Neuron (in vitro differentiated cells): ENCODE measurements at regions not wholly inside any gene's neighbourhood (a gene's known extent, or its start where the extent isn't known, plus 50 kb on each side); places are given as distances from the start of the nearest gene placed in this dataset.

Experiments
- H2AFZ ChIP-seq: one replicate; pipeline ENCODE4 v1.6.1; 2013; ENCODE audit warnings: low read depth, mild to moderate bottlenecking, inconsistent platforms, low read length, moderate library complexity
- H3K27me3 ChIP-seq: one replicate; pipeline ENCODE4 v1.6.1; 2013; ENCODE audit warnings: low read length; ENCODE audit not compliant: insufficient read depth
- H3K36me3 ChIP-seq: one replicate; pipeline ENCODE4 v1.6.1; 2013; ENCODE audit warnings: low read length; ENCODE audit not compliant: insufficient read depth
- H3K4me1 ChIP-seq: one replicate; pipeline ENCODE4 v1.6.1; 2013; ENCODE audit warnings: low read length; ENCODE audit not compliant: insufficient read depth
- H3K4me3 ChIP-seq: 2 replicates; pipeline ENCODE4 v1.5.1; 2013; ENCODE audit warnings: mild to moderate bottlenecking, low read length, moderate library complexity
- H3K9me3 ChIP-seq: one replicate; pipeline ENCODE4 v1.6.1; 2013; ENCODE audit warnings: low read length

DNA sequence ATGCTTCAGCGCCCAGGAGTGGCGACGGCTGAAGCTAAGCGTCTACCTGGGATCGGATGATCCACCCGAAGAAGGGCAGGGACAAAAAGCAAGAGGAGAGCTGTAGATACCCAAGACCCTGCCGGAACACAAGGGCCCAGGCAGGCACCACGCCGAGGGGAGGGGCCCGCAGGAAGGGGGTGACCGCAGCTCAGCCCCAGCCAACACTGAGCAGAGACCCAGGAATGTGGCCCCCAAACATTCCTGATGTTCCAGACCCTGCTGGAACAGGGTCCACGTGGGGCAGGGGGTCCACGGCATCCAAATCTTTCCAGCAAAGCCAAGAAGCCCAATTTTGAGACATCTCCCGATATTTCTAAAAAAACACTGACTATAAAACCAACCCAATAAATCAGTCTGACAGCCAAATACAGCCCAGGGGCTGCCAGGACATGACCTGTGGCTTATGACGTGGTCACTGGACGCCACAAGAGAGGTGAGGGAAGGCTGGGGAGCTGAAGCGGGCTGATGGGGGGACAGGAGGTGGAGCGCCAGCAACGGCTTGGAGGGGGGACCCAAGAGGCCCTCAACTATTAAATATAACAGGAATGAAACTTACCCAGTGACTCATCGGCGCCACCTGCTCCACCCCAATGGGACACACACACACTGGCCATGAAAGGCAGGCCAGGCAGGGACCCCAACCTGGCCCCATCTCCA, 58.9 kb downstream of the NCOR2 start:
- H3K27me3 ChIP-seq: no peaks in the 10 kb centered on the region
- no peak overlapping the region for H2AFZ ChIP-seq
- H3K4me3 ChIP-seq: no peak overlapping the region
- H3K9me3 ChIP-seq: no peaks in the 10 kb centered on the region
- no peaks in the 10 kb centered on the region for H3K36me3 ChIP-seq
- H3K4me1 ChIP-seq: peaks cover 61% of the 10 kb centered on the region

DNA sequence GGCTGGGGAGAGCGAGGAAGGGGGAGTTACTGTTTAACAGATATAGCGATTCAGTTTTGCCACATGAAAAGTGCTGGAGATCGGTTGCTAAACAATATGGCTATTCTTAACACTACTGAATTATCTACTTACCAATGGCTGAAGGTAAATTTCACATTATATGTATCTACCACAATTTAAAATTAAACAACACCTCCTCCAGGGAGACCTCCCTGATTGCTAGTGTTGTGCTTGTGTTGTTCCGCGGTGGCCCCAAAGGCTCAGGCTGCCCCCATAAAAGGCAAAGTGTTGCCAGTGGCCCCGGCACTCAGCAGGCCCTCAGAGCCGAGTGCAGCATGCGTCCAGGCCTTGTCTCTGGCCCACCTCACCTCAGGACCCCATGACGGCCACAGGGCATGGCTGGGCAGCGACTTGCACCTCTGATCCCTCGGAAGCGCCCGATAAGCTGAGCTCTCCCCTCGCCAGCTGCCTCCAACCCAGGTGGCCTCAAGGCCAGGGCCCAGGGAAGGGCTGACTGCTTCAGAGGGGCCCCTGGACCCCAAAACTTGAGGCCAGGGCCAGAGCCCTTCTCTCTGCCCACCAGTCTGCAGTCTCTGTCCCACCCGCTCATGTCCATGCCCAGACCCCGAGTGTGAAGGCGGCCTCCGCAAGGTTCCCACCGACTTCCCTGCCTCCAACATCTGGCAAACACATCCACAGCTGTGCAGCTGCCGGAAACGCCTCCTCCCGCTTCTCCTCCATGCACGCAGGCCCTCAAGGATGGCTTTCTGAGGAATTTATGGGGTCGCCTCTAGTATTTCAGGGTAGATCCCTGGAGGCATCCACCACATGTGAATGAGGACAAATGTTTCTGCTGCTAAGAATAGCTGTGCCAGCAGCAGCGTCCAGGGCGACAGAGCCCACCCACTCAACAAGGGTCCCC, 60.0 kb downstream of the NCOR2 start:
- Histone ChIP-seq H3K9me3 (no peaks in the 10 kb centered on the region), H3K4me3 (no peak overlapping the region), H3K4me1 (peaks cover 50% of the 10 kb centered on the region), H2AFZ (no peak overlapping the region), H3K36me3 (no peaks in the 10 kb centered on the region), H3K27me3 (no peaks in the 10 kb centered on the region)

DNA sequence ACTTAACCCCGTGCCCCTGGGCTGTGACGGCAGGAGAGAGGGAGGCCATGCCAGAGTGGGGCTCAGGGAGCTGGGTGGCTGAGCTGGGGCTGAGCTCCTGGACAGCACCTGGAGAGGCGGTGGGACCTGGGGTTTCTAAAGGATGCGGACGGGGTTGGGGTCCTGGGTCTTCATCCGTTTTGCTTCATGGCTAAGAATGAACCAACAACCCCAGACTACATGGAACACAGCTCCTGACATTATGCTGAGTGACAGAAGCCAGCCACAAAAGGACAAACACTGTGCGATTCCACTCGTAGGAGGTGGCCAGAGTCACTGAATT, 60.6 kb downstream of the NCOR2 start:
- Histone ChIP-seq H3K9me3 (no peaks in the 10 kb centered on the region), H3K4me3 (no peak overlapping the region), H3K27me3 (no peaks in the 10 kb centered on the region), H2AFZ (no peak overlapping the region), H3K36me3 (no peaks in the 10 kb centered on the region), H3K4me1 (peaks cover 46% of the 10 kb centered on the region)

- Histone ChIP-seq H3K36me3 (no peaks in the 10 kb centered on the region), H2AFZ (no peak overlapping the region), H3K4me3 (no peak overlapping the region), H3K27me3 (no peaks in the 10 kb centered on the region), H3K4me1 (peaks cover 48% of the 10 kb centered on the region), H3K9me3 (no peaks in the 10 kb centered on the region)
Measured at GRCh38 chr12:124506145-124506831, 61.1 kb downstream of the NCOR2 start.

GRCh38 chr12:124505001-124505818, 62.2 kb downstream of the NCOR2 start:
- Histone ChIP-seq H3K36me3 (no peaks in the 10 kb centered on the region), H3K9me3 (no peaks in the 10 kb centered on the region), H2AFZ (no peak overlapping the region), H3K4me3 (no peak overlapping the region), H3K4me1 (peaks cover 53% of the 10 kb centered on the region), H3K27me3 (no peaks in the 10 kb centered on the region)

DNA sequence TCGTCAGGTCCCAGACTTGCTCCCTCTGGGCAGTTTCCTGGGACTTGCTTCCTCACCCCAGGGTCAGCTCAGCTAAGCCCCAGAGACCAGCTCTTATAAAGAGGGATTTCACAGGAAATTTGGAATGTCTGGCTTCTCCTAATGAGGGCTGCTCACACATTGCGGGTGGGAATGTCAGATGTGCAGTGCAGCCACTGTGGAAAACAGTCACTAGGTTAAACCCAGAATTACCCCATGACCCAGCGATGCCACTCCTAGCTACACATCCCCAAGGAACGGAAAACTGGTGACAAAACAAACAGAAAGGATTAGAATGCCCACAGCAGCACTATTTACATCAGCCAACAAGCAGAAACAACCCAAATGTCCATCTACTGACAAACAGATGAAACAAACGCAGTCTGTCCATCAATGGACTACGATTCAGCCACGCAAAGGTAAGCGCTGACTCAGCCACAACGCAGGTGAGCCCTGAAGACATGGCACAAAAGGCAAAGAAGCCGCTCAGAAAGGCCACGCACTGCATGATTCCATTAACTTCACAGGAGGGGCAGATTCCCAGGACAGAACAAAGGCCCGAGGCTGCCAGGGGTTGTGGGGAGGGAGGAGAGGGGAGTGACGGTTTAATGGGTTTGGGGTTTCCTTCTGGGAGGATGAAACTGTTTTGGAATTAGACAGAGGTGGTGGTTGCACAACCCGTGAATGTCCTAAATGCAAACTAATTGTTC, 63.0 kb downstream of the NCOR2 start:
- Histone ChIP-seq H3K36me3 (no peaks in the 10 kb centered on the region), H3K27me3 (no peaks in the 10 kb centered on the region), H3K4me1 (peaks cover 46% of the 10 kb centered on the region), H2AFZ (no peak overlapping the region), H3K9me3 (no peaks in the 10 kb centered on the region), H3K4me3 (no peak overlapping the region)

GRCh38 chr12:124503305-124503704, 64.1 kb downstream of the NCOR2 start:
- Histone ChIP-seq H3K36me3 (no peaks in the 10 kb centered on the region), H2AFZ (no peak overlapping the region), H3K4me3 (no peak overlapping the region), H3K27me3 (no peaks in the 10 kb centered on the region), H3K4me1 (peaks cover 44% of the 10 kb centered on the region), H3K9me3 (no peaks in the 10 kb centered on the region)

GRCh38 chr12:124502379-124502778, 65.0 kb downstream of the NCOR2 start:
- Histone ChIP-seq H2AFZ (no peak overlapping the region), H3K9me3 (no peaks in the 10 kb centered on the region), H3K27me3 (no peaks in the 10 kb centered on the region), H3K36me3 (no peaks in the 10 kb centered on the region), H3K4me1 (peaks cover 34% of the 10 kb centered on the region), H3K4me3 (no peak overlapping the region)

- no peak overlapping the region for H2AFZ ChIP-seq
- H3K4me1 ChIP-seq: peaks cover 29% of the 10 kb centered on the region
- no peak overlapping the region for H3K4me3 ChIP-seq
- H3K36me3 ChIP-seq: no peaks in the 10 kb centered on the region
- no peaks in the 10 kb centered on the region for H3K27me3 ChIP-seq
- no peaks in the 10 kb centered on the region for H3K9me3 ChIP-seq
Measured at GRCh38 chr12:124501827-124502226, 65.6 kb downstream of the NCOR2 start.

DNA sequence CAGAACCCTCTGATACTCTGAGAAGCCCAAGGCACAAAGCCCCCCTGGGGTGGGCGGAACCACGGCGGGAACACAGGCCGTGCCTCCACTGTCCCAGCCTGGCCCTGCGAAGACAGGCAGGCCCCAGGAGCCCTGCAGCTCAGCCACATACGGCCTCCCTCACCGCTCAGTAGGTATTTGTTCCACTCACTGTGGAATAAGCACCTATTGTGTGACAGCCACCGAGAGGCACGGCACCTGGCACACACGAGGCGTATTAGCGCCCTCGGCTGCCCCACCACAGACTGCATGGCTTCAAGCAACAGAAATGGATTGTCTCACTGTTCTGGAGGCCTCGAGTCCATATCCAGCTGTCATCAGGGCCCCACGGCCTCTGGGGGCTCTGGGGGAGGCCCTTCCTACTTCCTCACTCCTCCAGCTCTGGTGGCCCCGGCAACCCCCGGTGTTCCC, 66.3 kb downstream of the NCOR2 start:
- Histone ChIP-seq H3K36me3 (no peaks in the 10 kb centered on the region), H2AFZ (no peak overlapping the region), H3K4me3 (no peak overlapping the region), H3K27me3 (no peaks in the 10 kb centered on the region), H3K9me3 (no peaks in the 10 kb centered on the region), H3K4me1 (peaks cover 24% of the 10 kb centered on the region)

GRCh38 chr12:124499898-124500244, 67.5 kb downstream of the NCOR2 start:
- Histone ChIP-seq H3K9me3 (no peaks in the 10 kb centered on the region), H2AFZ (no peak overlapping the region), H3K36me3 (no peaks in the 10 kb centered on the region), H3K27me3 (no peaks in the 10 kb centered on the region), H3K4me1 (peaks cover 22% of the 10 kb centered on the region), H3K4me3 (no peak overlapping the region)

DNA sequence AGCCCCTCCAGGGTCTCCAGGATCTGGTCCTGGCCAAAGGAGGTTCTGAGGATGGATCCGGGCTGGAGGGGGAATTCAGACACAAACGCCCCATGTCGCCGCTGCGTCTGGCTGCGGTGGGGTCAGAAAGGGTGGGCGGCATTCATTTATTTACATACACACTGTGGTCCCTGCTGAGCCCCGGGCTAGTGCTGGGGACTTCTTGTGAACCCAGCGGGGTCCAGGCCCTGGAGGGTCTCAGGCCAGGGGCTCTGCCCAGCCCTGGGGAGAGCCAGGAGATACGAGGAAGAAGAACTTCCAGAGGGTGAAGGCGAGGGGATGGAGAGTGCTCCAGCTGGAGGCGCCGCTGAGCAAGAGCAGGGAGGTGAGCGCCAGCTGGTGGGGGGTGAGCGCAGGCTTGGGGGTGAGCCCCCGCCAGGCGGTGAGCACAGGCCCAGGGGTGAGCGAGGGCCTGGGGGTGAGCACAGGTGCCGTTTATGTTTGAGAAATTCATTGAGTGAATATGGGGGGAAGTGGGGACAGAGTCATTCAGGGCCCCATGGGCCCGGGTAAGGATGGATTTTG, 68.1 kb downstream of the NCOR2 start:
- Histone ChIP-seq H3K4me1 (peaks cover 16% of the 10 kb centered on the region), H3K9me3 (no peaks in the 10 kb centered on the region), H2AFZ (no peak overlapping the region), H3K4me3 (no peak overlapping the region), H3K27me3 (no peaks in the 10 kb centered on the region), H3K36me3 (peaks cover 5% of the 10 kb centered on the region)
